Body of pancreas (tissue), 4 donors: ENCODE measurements at regions not wholly inside any gene's neighbourhood (a gene's known extent, or its start where the extent isn't known, plus 50 kb on each side); places are given as distances from the start of the nearest gene placed in this dataset.

Source experiments
- POLR2A ChIP-seq, 3 donors: fragments of 450-650 bp; IDR thresholded peaks; one replicate each; pipeline ENCODE4 v1.6.1; 2016; ENCODE audit warnings: antibody characterized with exemption in 3 of 3, mild to moderate bottlenecking in 2 of 3
- TF ChIP-seq, protein P1 (sequence below), 7 experiments: fragments of 450-650 bp in 4 of 7; fragments of 200-600 bp in 3 of 7; sonication (generic) in 3 of 7; IDR thresholded peaks; one replicate each; pipeline ENCODE4 v1.5.1; 2016 to 2019; ENCODE audit warnings: antibody characterized with exemption in 7 of 7

- TF ChIP-seq POLR2A (IDR thresholded peaks at IDR 0.05) = no peak
- TF ChIP-seq, protein P1, sequence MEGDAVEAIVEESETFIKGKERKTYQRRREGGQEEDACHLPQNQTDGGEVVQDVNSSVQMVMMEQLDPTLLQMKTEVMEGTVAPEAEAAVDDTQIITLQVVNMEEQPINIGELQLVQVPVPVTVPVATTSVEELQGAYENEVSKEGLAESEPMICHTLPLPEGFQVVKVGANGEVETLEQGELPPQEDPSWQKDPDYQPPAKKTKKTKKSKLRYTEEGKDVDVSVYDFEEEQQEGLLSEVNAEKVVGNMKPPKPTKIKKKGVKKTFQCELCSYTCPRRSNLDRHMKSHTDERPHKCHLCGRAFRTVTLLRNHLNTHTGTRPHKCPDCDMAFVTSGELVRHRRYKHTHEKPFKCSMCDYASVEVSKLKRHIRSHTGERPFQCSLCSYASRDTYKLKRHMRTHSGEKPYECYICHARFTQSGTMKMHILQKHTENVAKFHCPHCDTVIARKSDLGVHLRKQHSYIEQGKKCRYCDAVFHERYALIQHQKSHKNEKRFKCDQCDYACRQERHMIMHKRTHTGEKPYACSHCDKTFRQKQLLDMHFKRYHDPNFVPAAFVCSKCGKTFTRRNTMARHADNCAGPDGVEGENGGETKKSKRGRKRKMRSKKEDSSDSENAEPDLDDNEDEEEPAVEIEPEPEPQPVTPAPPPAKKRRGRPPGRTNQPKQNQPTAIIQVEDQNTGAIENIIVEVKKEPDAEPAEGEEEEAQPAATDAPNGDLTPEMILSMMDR (IDR thresholded peaks at IDR 0.05) = no peak
These were observed 69.5 kb upstream of the HAND1 start for GRCh38 chr5:154547551-154547950.
